ENCODE measurements at regions not wholly inside any gene's neighbourhood (a gene's known extent, or its start where the extent isn't known, plus 50 kb on each side); places are given as distances from the start of the nearest gene placed in this dataset.

DNA sequence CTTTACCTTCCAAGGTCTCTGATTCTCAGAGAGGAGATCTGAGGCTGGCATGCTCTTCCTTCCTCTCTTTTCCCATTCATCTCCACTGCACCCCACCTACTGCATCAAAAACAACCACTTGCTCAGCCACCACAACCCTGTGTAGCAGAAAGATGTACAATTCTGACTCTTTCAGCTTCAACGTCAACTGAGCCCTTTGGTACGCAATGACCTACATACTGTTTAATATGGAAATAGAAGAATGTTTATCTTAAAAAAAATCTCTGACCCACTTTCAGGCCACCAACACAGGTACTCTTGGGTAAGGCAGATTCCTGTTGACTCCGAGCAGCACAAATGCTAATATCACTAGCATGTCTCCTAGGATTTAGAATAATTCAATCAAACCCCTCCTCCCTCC is 76.2 kb upstream of the AFF3 start (continued):
- TF ChIP-seq MAZ (CRISPR knock-in tag; conservative IDR thresholded peaks at IDR 0.05 in 1 of 2, IDR thresholded peaks at IDR 0.05 in 1 of 2) (no peak), ZFP30 (CRISPR knock-in tag; IDR thresholded peaks at IDR 0.05; ENCODE audit: borderline replicate concordance) (no peak)
- TF ChIP-seq, protein P1, sequence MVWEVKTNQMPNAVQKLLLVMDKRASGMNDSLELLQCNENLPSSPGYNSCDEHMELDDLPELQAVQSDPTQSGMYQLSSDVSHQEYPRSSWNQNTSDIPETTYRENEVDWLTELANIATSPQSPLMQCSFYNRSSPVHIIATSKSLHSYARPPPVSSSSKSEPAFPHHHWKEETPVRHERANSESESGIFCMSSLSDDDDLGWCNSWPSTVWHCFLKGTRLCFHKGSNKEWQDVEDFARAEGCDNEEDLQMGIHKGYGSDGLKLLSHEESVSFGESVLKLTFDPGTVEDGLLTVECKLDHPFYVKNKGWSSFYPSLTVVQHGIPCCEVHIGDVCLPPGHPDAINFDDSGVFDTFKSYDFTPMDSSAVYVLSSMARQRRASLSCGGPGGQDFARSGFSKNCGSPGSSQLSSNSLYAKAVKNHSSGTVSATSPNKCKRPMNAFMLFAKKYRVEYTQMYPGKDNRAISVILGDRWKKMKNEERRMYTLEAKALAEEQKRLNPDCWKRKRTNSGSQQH (CRISPR knock-in tag; IDR thresholded peaks at IDR 0.05) = no peak
- TF ChIP-seq, protein P2, sequence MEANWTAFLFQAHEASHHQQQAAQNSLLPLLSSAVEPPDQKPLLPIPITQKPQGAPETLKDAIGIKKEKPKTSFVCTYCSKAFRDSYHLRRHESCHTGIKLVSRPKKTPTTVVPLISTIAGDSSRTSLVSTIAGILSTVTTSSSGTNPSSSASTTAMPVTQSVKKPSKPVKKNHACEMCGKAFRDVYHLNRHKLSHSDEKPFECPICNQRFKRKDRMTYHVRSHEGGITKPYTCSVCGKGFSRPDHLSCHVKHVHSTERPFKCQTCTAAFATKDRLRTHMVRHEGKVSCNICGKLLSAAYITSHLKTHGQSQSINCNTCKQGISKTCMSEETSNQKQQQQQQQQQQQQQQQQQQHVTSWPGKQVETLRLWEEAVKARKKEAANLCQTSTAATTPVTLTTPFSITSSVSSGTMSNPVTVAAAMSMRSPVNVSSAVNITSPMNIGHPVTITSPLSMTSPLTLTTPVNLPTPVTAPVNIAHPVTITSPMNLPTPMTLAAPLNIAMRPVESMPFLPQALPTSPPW (CRISPR knock-in tag; IDR thresholded peaks at IDR 0.05) = no peak

DNA sequence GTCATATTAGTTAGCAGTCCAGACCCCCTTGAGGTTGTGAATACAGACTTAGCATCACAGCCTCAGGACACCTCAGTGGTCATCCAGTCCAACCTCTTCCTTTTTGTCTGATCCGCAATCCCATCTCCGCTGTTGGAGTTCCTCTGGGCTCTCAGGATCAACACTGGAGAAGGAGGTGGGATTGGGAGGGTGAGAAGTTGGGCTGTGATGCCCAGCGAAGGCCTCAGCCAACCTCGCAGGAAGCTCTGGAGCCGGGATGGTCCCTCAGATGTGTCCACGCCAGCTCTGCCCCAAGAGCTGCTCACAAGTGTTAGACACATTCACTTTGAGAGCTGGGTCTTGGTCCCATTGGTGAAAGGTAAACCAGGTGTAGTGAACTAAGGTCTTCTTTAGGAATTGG is 74.9 kb upstream of the AFF3 start:
- 2% methylated on average over 6 of the region's 6 CpGs for whole genome bisulfite sequencing (ENCODE audit: insufficient coverage, low coverage, missing lambda C conversion rate)
- Histone ChIP-seq H3K4me2 (ENCODE audit: insufficient read depth, low read length) (no peak overlapping the region), H3K79me2 (ENCODE audit: control insufficient read depth, insufficient read depth, low read length) (no peaks in the 10 kb centered on the region), H2AFZ (ENCODE audit: low read depth, low read length) (no peak overlapping the region), H3K9me3 (replicated peaks; ENCODE audit: control insufficient read depth, insufficient read depth, low read depth, low read length) (no peaks in the 10 kb centered on the region), H3K4me3 (no peak overlapping the region), H3K9ac (ENCODE audit: insufficient read depth in 1 of 2, low read depth in 2 of 2, low read length in 2 of 2) (no peak overlapping the region), H4K20me1 (replicated peaks; ENCODE audit: control insufficient read depth, insufficient read depth, low read length) (no peaks in the 10 kb centered on the region; the same call in 1 of the 2 replicates), H3K9me1 (ENCODE audit: control insufficient read depth, insufficient read depth, low read length) (no peaks in the 10 kb centered on the region), H3K4me1 (replicated peaks in 1 of 2; ENCODE audit: control insufficient read depth in 2 of 2, insufficient read depth in 2 of 2, low read length in 2 of 2) (no peaks in the 10 kb centered on the region; a peak in 1 of 5 replicates), H3K27me3 (ENCODE audit: control insufficient read depth in 2 of 2, insufficient read depth in 2 of 2, low read length in 2 of 2) (peaks cover 3 to 29% of the 10 kb centered on the region in 2 experiments; a peak in 3 of 5 replicates), H3K36me3 (ENCODE audit: control insufficient read depth, insufficient read depth, low read length) (no peaks in the 10 kb centered on the region), H3K27ac (ENCODE audit: extremely low read depth, low read depth, low read length) (no peak overlapping the region)
- FAIRE-seq = no peak
- intact Hi-C loops (cut with micrococcal nuclease) (no loop called here), in situ Hi-C loops (cut with MboI) (no loop called here)
- ChIA-PET POLR2A (no interaction called here), CTCF (ENCODE audit: low intra/inter-chr PET ratio) (no interaction called here)
- ATAC-seq = no peak
- no peak for DNase-seq (ENCODE audit: extremely low read depth in 1 of 4, low spot score in 3 of 4)
- BruUV-seq (replicated peaks) = no TSS peak
- TF ChIP-seq, protein P3, sequence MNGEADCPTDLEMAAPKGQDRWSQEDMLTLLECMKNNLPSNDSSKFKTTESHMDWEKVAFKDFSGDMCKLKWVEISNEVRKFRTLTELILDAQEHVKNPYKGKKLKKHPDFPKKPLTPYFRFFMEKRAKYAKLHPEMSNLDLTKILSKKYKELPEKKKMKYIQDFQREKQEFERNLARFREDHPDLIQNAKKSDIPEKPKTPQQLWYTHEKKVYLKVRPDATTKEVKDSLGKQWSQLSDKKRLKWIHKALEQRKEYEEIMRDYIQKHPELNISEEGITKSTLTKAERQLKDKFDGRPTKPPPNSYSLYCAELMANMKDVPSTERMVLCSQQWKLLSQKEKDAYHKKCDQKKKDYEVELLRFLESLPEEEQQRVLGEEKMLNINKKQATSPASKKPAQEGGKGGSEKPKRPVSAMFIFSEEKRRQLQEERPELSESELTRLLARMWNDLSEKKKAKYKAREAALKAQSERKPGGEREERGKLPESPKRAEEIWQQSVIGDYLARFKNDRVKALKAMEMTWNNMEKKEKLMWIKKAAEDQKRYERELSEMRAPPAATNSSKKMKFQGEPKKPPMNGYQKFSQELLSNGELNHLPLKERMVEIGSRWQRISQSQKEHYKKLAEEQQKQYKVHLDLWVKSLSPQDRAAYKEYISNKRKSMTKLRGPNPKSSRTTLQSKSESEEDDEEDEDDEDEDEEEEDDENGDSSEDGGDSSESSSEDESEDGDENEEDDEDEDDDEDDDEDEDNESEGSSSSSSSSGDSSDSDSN (IDR thresholded peaks at IDR 0.05; ENCODE audit: borderline replicate concordance in 1 of 2, low read depth in 2 of 2, low read length in 2 of 2) = no peak
- TF ChIP-seq ZC3H4 (CRISPR knock-in tag; IDR thresholded peaks at IDR 0.05; ENCODE audit: borderline replicate concordance) (no peak), COPS2 (conservative IDR thresholded peaks at IDR 0.05) (no peak), PHF8 (IDR thresholded peaks at IDR 0.05; ENCODE audit: borderline replicate concordance, low read length) (no peak)
